ENCODE measurements at regions not wholly inside any gene's neighbourhood (a gene's known extent, or its start where the extent isn't known, plus 50 kb on each side); places are given as distances from the start of the nearest gene placed in this dataset.

- no peak for TF ChIP-seq TAF1 (IDR thresholded peaks at IDR 0.05; ENCODE audit: low read depth, low read length)
- no peak for TF ChIP-seq POLR2AphosphoS5 (IDR thresholded peaks at IDR 0.05; ENCODE audit: low read depth, low read length)
- no peak for TF ChIP-seq POLR2A (IDR thresholded peaks at IDR 0.05; ENCODE audit: low read depth, low read length)
- TF ChIP-seq POU2F2 (IDR thresholded peaks at IDR 0.05; ENCODE audit: low read depth, low read length): no peak
These were observed 212.2 kb upstream of the GPR149 start for GRCh38 chr3:154642145-154642544.
